ENCODE measurements at regions not wholly inside any gene's neighbourhood (a gene's known extent, or its start where the extent isn't known, plus 50 kb on each side); places are given as distances from the start of the nearest gene placed in this dataset.

GRCh38 chr5:109953761-109954160, 264.0 kb downstream of the MAN2A1 start:
- Histone ChIP-seq H3K4me2 (ENCODE audit: control insufficient read depth, insufficient read depth) (no peak overlapping the region), H3K4me3 (no peak overlapping the region), H4K20me1 (ENCODE audit: control insufficient read depth, insufficient read depth) (no peaks in the 10 kb centered on the region), H3K9me3 (replicated peaks; ENCODE audit: control insufficient read depth, insufficient read depth, low read length) (no peaks in the 10 kb centered on the region), H2AFZ (ENCODE audit: control insufficient read depth, low read depth, low read length) (no peak overlapping the region), H3K4me1 (ENCODE audit: control insufficient read depth, insufficient read depth, low read length) (no peaks in the 10 kb centered on the region), H3K27ac (ENCODE audit: control insufficient read depth, insufficient read depth) (no peak overlapping the region), H3K27me3 (replicated peaks in 1 of 2; ENCODE audit: control insufficient read depth in 2 of 2, insufficient read depth in 2 of 2, low read length in 1 of 2) (no peaks in the 10 kb centered on the region), H3K9ac (ENCODE audit: control insufficient read depth, insufficient read depth, low read length) (no peak overlapping the region), H3K79me2 (ENCODE audit: control insufficient read depth, insufficient read depth, low read length) (no peaks in the 10 kb centered on the region), H3K36me3 (ENCODE audit: control insufficient read depth in 2 of 2, insufficient read depth in 2 of 2, low read length in 1 of 2) (no peaks in the 10 kb centered on the region)
- ChIA-PET POLR2A (no interaction called here), SMC1A (ENCODE audit: uncharacterized antibody, unreplicated experiment) (no interaction called here), RAD21 (ENCODE audit: unreplicated experiment) (no interaction called here), CTCF (interaction anchor here (0.6 kb wide), 1 partner anchor 77 kb away, joined by 3 read pairs; no protein-coding TSS in a partner anchor)
- no TSS peak for BruUV-seq (replicated peaks)
- in situ Hi-C loops (cut with MboI) (no loop called here), intact Hi-C loops (cut with micrococcal nuclease; ENCODE audit: unreplicated experiment) (no loop called here)
- 87% methylated on average over 1 of the region's 1 CpG for WGBS (ENCODE audit: insufficient coverage, insufficient replicate concordance, low lambda C conversion rate, missing lambda C conversion rate)
- ATAC-seq: no peak
- DNase-seq (ENCODE audit: low read depth, low spot score): no peak
- no peak for FAIRE-seq
- TF ChIP-seq CUX1 (IDR thresholded peaks at IDR 0.05; ENCODE audit: insufficient replicate concordance, low read depth, low read length) (no peak), CEBPZ (IDR thresholded peaks at IDR 0.05; ENCODE audit: low read depth, low read length) (no peak), ATF7 (IDR thresholded peaks at IDR 0.05; ENCODE audit: low read depth) (no peak), SMAD1 (IDR thresholded peaks at IDR 0.05; ENCODE audit: low read depth, partially characterized antibody) (no peak), NFIC (IDR thresholded peaks at IDR 0.05; ENCODE audit: low read depth, low read length) (no peak), RUNX3 (IDR thresholded peaks at IDR 0.05; ENCODE audit: low read length) (no peak), RCOR1 (conservative IDR thresholded peaks at IDR 0.05; ENCODE audit: low read depth, low read length) (no peak), STAT3 (IDR thresholded peaks at IDR 0.05; ENCODE audit: low read depth, low read length) (no peak), YY1 (IDR thresholded peaks at IDR 0.05; ENCODE audit: low read depth, low read length) (no peak), ZNF592 (IDR thresholded peaks at IDR 0.05) (no peak)

All from GM12878 (cell line).